ENCODE measurements at regions not wholly inside any gene's neighbourhood (a gene's known extent, or its start where the extent isn't known, plus 50 kb on each side); places are given as distances from the start of the nearest gene placed in this dataset.

DNA sequence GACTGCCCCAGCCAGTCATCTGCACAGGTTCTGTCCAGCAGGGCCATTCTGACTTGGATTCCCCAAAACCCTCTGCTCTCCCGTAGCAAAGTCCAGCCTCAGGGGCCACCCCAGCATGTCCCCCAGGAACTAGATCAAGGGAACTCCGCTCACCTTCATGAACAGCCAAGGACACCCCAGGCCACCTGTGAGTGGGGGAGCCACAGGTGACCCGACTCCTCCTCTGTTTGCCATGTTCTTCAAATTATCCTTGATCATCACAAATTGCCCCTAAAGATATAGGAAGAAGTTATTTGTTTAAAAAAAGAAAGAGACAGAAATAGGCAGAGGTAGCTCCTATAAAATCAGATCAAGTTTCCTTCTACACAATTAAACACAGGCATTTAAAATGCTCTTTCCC, 475.0 kb downstream of the MATN1 start:
- no peak for DNase-seq (ENCODE audit: low read depth in 1 of 2, low spot score in 1 of 2)
- no peak for TF ChIP-seq JUND (IDR thresholded peaks at IDR 0.05; ENCODE audit: low read depth)
- in situ Hi-C loops (cut with HindIII; ENCODE audit: low pct_unique_long_range_greater_than_20kb, low sequenced_read_pairs) = no loop called here

DNA sequence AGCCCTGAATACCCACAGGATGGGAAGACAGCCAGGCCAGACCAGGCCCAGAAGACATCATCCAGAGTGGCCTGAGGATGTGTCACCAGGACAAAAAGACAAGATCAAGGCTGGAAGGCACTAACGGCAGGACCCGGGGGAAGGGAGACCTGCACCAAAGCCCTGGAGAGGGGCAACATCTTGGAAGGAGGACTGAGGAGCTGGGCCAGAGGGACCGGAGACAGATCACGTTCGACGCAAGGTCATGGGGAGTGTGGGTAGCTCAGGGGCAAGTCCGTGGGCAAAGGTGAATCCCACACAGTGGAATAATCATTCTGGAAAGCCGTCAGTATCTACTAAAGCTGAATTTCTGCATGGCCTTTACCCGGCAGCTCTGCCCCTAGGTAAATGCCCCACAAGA, 478.6 kb downstream of the MATN1 start:
- in situ Hi-C loops (cut with HindIII; ENCODE audit: low pct_unique_long_range_greater_than_20kb, low sequenced_read_pairs) = no loop called here
- DNase-seq (ENCODE audit: low read depth in 1 of 2, low spot score in 1 of 2) = no peak
- no peak for TF ChIP-seq JUND (IDR thresholded peaks at IDR 0.05; ENCODE audit: low read depth)

DNA sequence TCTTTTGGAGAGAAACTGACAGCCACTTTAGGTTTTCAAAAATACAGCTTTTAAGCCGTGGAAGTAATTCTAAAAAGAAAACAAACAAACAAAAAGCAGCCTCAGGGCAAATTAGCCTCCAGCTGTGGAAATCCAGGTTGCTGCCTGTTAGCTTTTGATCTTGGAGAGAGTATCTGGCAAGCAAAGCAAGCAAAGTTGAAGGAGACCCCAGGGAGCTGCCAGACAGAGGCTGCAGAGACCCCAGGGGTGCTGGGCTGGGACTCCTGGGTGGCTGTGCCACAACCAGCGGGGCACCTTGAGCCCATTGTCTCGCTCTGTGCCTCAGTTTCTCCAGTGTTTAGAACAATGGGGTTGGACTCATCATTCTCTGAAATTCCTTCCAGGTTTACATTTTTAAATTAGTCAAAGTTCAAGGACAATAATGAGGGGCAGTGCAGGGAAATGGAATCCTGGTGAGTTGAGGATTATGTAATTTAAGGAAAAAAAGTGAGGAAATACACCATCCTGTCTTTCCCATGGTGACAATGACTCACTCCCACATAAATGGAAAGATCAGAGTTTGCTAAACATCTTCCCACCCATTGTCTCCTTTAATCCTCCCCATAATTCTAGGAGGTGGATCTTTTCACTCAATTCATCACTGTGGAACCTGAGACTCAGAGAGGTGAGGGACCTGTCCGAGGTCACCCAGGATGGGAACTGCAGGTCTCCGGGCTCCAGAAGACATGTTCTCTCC, 480.5 kb downstream of the MATN1 start:
- TF ChIP-seq JUND (IDR thresholded peaks at IDR 0.05; ENCODE audit: low read depth) = no peak
- in situ Hi-C loops (cut with HindIII; ENCODE audit: low pct_unique_long_range_greater_than_20kb, low sequenced_read_pairs) = no loop called here
- DNase-seq (ENCODE audit: low read depth in 1 of 2, low spot score in 1 of 2) = no peak

GRCh38 chr1:30242168-30242567, 481.2 kb downstream of the MATN1 start:
- in situ Hi-C loops (cut with HindIII; ENCODE audit: low pct_unique_long_range_greater_than_20kb, low sequenced_read_pairs) = no loop called here
- no peak for DNase-seq (ENCODE audit: low read depth in 1 of 2, low spot score in 1 of 2)
- no peak for TF ChIP-seq JUND (IDR thresholded peaks at IDR 0.05; ENCODE audit: low read depth)

DNA sequence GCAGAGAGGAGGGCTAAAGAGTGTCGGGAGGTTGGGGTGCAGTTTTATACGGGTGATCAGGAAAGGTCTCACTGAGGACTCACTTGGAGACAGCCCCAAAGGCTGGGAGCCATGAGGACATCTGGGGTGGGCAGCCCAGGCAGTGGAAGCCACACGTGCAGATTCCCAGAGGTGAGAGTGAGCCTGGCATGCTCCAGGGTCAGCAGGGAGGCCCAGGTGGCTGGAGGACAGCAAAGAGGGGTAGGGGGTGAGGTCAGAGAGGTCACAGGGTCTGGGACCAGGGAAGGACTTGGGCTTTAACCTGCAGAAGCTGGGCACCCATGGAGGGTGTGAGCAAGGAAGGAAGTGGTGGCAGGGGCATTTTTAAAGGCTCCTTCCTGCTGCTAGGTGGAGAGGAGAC, 481.7 kb downstream of the MATN1 start:
- no peak for DNase-seq (ENCODE audit: low read depth in 1 of 2, low spot score in 1 of 2)
- TF ChIP-seq JUND (IDR thresholded peaks at IDR 0.05; ENCODE audit: low read depth) = no peak
- in situ Hi-C loops (cut with HindIII; ENCODE audit: low pct_unique_long_range_greater_than_20kb, low sequenced_read_pairs) = no loop called here

DNA sequence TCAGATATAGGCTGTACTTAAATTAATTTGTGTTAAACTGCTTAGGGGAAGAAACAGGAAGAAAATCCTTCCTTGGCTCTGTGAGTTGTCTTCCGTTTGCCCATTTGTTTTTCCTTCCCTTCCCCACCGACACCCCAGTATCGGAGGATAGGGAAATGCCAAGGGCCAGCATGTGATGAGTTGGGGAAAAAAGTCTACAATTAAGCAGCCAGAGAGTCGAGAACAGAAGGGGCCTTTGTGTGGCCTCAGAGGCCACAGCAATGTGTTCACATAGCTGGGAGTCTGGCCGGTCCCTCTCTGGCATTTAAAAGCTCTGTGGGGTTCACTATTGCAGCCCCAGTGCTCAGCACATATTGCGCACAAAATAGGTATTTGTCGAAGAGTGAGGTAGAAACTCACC, 489.3 kb downstream of the MATN1 start:
- in situ Hi-C loops (cut with HindIII; ENCODE audit: low pct_unique_long_range_greater_than_20kb, low sequenced_read_pairs) = no loop called here
- DNase-seq (ENCODE audit: low read depth in 1 of 2, low spot score in 1 of 2) = no peak
- TF ChIP-seq JUND (IDR thresholded peaks at IDR 0.05; ENCODE audit: low read depth) = no peak

GRCh38 chr1:30232288-30232899, 491.0 kb downstream of the MATN1 start:
- peak; percentile 8 to 13 for DNase-seq (ENCODE audit: low read depth in 1 of 2, low spot score in 1 of 2)
- no peak for TF ChIP-seq JUND (IDR thresholded peaks at IDR 0.05; ENCODE audit: low read depth)
- in situ Hi-C loops (cut with HindIII; ENCODE audit: low pct_unique_long_range_greater_than_20kb, low sequenced_read_pairs) = no loop called here

DNA sequence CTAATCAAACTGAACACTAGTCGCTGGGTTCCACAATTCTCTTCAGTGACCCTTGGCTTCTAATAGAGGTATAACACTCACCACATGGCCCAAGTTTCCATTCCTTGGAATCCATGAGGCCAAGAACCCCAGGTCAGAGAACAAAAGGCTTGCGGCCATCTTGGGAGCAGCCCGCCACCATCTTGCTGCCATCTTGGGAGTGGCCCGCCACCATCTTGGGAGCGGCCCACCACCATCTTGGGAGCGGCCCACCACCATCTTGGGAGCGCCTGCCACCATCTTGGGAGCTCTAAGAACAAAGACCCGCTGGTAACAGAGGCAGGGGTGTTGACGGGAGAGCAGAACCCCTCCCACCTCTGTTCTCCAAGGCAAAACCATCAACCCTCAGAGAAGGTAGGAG, 493.4 kb downstream of the MATN1 start:
- DNase-seq (ENCODE audit: low read depth in 1 of 2, low spot score in 1 of 2) = no peak
- in situ Hi-C loops (cut with HindIII; ENCODE audit: low pct_unique_long_range_greater_than_20kb, low sequenced_read_pairs) = no loop called here

DNA sequence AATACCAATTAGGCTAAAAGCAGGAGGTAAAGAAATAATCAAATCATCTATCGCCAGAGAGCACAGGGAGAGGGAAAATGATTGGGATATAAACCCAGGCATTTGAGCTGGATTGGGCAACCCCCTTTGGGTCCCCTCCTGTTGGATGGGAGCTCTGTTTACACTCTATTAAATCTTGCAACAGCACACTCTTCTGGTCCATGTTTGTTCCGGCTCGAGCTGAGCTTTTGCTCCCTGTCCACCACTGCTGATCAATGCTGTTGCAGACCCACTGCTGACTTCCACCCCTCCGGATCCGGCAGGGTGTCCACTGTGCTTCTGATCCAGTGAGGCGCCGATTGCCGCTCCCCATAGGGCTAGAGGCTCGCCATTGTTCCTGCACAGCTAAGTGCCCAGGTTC, 493.8 kb downstream of the MATN1 start:
- DNase-seq (ENCODE audit: low read depth in 1 of 2, low spot score in 1 of 2) = no peak
- in situ Hi-C loops (cut with HindIII; ENCODE audit: low pct_unique_long_range_greater_than_20kb, low sequenced_read_pairs) = no loop called here
- TF ChIP-seq JUND (IDR thresholded peaks at IDR 0.05; ENCODE audit: low read depth) = no peak

More for the DNA sequence above, 493.4 kb downstream of the MATN1 start:
- no peak for TF ChIP-seq JUND (IDR thresholded peaks at IDR 0.05; ENCODE audit: low read depth)

- in situ Hi-C loops (cut with HindIII; ENCODE audit: low pct_unique_long_range_greater_than_20kb, low sequenced_read_pairs) = no loop called here
- TF ChIP-seq JUND (IDR thresholded peaks at IDR 0.05; ENCODE audit: low read depth) = no peak
- no peak for DNase-seq (ENCODE audit: low read depth in 1 of 2, low spot score in 1 of 2)
These were observed 496.7 kb downstream of the MATN1 start for GRCh38 chr1:30226648-30227047.

DNA sequence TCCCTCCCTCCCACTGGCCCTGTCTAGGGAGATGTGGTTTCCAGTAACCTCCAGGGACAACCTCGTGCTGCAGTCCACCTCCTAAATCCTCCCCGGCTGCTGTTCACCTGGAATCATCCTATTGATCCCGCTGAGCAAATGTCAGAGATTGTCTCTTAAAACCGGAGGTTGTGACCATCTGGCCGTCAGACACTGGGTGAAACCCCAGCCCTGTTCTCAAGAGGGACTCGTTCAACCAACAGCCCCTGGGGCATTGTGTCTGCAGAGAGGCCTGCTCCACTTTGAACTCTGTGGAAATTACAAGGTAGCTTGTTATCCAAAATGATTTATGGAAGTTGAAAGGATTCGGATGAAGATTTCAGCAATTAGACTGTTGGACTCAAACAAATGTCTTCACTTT, 498.0 kb downstream of the MATN1 start:
- no peak for DNase-seq (ENCODE audit: low read depth in 1 of 2, low spot score in 1 of 2)
- no peak for TF ChIP-seq JUND (IDR thresholded peaks at IDR 0.05; ENCODE audit: low read depth)
- in situ Hi-C loops (cut with HindIII; ENCODE audit: low pct_unique_long_range_greater_than_20kb, low sequenced_read_pairs) = no loop called here

- in situ Hi-C loops (cut with HindIII; ENCODE audit: low pct_unique_long_range_greater_than_20kb, low sequenced_read_pairs) = no loop called here
- DNase-seq (ENCODE audit: low read depth in 1 of 2, low spot score in 1 of 2) = no peak
- no peak for TF ChIP-seq JUND (IDR thresholded peaks at IDR 0.05; ENCODE audit: low read depth)
These were observed 503.7 kb downstream of the MATN1 start for GRCh38 chr1:30219675-30220074.

DNA sequence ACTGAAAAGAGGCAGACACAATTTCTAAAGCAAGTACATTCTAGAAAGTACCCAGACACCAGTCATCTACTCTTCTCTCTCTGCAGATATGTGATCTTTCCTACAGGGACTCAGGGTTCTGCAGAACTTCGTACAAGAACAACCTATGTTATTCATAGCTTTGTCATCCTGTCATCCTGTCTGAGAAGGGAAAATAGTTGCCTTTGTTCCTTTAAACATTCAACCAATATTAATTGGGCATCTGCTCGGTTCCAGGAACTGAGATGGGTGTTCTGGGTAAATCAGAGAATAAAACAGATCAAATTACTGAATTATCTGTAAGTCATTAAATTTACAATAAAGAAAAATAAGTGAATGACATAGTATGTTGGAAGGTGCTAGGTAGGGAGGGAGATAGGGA, 504.9 kb downstream of the MATN1 start:
- in situ Hi-C loops (cut with HindIII; ENCODE audit: low pct_unique_long_range_greater_than_20kb, low sequenced_read_pairs) = no loop called here
- no peak for TF ChIP-seq JUND (IDR thresholded peaks at IDR 0.05; ENCODE audit: low read depth)
- DNase-seq (ENCODE audit: low read depth in 1 of 2, low spot score in 1 of 2) = no peak

DNA sequence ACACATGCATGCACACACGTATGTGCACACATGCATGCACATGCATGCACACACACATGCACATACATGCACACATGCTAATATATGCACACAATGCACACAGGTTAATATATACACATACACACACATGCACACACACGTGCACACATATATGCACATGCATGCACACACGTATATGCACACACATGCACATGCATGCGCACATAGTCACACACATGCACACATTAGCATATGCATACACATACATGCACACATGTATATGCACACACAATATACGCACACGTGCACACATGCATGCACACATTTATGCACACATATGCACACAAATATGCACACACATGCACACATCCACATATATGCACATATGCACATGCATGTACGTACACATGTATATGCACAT, 506.8 kb downstream of the MATN1 start:
- in situ Hi-C loops (cut with HindIII; ENCODE audit: low pct_unique_long_range_greater_than_20kb, low sequenced_read_pairs) = no loop called here
- no peak for DNase-seq (ENCODE audit: low read depth in 1 of 2, low spot score in 1 of 2)
- no peak for TF ChIP-seq JUND (IDR thresholded peaks at IDR 0.05; ENCODE audit: low read depth)

All from T47D (cell line).